Activated gamma-delta T cell treated with anti-CD3 and anti-CD28 coated beads, Interleukin-2, amount 50 U/mL, for 16 hours (primary cell): ENCODE measurements at regions not wholly inside any gene's neighbourhood (a gene's known extent, or its start where the extent isn't known, plus 50 kb on each side); places are given as distances from the start of the nearest gene placed in this dataset.

ENCODE experiments used
- DNase-seq: peaks from one replicate; pipeline ENCODE4 v3.0.0-alpha.2; 2020; ENCODE audit warnings: low read depth

DNA sequence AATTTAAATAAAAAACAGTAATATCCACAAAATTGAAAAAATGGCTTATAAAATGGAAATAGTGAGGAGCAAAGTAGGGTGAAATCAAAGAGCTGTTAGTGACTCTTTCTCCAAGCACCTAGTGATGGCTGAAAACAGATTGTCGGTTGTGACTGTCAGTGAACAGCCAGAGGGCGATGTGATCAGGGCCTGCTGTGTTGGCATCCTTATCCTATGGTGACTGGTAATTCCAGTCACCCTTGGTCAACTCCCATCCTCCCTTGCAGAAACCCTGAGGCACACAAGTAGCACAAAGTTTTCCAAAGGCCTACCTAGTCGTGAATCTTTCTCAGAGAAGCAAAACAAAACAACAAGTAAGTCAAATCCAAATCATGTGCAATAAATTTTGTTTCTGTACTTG lies 599.8 kb upstream of the CXADR start:
- no peak for DNase-seq

- no peak for DNase-seq
Observed at GRCh38 chr21:16928439-16928838, 584.4 kb upstream of the CXADR start.

DNA sequence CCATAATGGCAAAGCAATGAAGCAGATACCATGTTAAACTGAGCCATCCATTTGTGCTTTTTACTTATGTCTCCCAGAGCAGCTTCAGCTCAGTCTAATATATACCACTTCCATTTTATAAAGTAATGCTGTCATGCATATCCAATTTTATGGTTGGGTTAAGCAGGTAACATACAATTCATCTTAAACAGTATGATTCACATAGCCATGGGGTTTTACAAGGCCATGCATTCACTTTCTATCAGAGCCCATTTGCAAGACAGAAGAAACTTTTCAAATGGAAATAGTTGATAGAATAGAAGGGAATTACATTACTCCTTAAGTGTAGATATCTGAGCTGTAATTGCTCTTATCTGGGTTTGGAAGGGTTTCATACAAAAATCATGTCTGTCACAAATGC lies 580.5 kb upstream of the CXADR start:
- no peak for DNase-seq

GRCh38 chr21:16942703-16943102 lies 570.1 kb upstream of the CXADR start:
- DNase-seq: no peak

DNA sequence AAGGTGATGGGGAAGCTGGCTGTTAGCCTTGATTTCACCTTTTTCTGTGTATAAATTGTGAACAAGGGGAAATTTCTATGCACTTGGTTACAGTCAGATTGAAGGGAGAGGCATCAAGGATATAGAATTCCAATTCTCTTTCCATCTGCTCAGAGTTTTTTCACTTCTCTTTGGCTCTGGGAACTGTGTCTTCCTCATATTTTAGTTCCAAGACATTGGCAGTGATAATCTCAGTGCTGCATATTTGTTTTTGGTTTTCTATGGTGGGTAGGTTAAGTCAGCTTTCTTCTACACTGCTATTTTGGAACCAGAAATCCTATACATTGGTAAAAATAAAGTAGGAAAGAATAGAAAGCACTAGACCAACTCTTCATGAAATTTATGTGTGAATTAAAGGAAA lies 569.6 kb upstream of the CXADR start:
- DNase-seq: no peak

DNA sequence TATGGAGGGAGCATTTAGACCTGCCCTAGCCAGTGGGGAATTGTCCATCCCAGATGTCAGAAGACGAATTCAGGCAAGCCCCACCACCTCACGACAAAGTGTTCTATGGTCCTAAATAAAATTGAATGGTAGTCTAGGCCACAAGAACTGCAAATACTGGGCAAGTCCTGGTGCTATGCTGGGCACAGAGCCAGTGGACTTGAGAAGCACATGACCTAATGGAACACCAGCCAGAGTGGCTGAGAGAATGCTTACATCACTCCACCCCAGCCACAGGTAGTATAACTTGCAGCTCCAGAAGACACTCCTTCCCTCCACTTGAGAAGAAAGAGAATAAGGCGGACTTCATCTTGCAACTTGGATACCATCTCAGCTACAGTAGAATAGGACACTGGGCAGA lies 567.3 kb upstream of the CXADR start:
- DNase-seq: no peak

DNA sequence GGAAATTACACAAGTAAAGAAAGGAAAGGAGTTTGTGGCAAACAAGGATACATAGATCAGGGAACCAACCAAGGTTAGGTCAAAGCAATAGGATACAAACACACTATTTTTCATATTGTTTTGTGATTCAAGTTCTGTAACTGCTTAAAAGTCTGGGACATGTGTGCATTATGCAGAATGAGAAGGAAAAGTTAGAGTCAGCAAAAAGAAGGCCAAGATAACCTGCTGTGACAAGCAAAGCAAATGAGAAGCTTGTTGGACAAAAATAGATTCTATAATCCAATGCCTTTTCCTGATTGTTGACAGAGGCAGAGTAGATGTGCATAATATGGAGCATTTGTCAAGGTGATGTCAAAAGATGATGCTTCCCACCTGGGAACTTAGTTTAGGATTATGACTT lies 556.0 kb upstream of the CXADR start:
- DNase-seq: no peak

- DNase-seq: no peak
Observed at GRCh38 chr21:16965424-16965823, 547.4 kb upstream of the CXADR start.

- DNase-seq: no peak
Observed at GRCh38 chr21:16968436-16968835, 544.4 kb upstream of the CXADR start.

DNA sequence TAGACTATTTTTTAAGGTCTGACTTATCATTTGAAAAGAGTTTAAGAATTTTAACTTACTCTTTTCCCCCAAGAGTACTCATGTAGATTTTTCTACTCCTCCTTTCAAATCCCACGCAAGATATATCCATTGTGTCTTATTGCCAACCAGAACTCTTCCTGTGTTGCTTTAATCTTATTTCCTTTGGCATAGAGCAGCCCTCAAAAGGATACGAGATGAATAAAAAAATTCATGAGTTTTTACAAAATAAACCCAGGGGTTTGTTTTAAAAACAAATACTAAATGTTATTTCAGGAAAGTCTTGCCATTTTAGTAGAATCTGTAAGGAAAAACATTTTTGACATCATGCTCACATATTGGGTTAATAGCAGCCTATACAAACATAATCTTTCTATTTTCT lies 543.2 kb upstream of the CXADR start:
- no peak for DNase-seq

GRCh38 chr21:16974060-16974459 lies 538.8 kb upstream of the CXADR start:
- no peak for DNase-seq

GRCh38 chr21:16976193-16976592 lies 536.6 kb upstream of the CXADR start:
- no peak for DNase-seq

DNA sequence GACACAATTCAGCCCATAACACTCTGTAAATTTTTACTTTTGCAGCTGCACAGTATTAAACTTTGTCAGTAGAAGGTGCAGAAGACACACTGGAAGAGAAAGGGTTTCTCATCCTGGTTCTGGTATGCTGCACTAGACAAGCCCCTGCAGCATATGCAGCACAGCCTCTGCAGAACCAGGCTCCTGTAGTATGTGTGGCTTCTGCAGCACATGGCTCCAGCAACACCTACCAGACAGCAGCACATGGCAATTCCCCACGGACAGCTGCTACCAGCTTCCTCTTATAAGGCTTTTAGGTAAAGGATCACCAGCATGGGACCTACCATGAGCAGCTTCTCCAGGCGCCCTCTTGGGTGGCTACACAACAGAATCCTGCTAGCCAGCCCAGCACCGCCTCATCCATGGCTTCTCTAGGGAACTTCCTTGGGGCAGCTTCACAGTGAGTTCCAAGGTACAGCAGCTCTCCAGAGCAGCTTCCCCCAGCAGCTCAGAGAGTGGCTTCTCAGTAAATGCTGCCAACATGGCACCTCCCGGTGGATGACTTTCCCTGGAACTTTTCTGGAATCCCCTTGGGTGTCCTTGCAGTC lies 534.4 kb upstream of the CXADR start:
- no peak for DNase-seq

GRCh38 chr21:16979574-16979973 lies 533.3 kb upstream of the CXADR start:
- no peak for DNase-seq

DNA sequence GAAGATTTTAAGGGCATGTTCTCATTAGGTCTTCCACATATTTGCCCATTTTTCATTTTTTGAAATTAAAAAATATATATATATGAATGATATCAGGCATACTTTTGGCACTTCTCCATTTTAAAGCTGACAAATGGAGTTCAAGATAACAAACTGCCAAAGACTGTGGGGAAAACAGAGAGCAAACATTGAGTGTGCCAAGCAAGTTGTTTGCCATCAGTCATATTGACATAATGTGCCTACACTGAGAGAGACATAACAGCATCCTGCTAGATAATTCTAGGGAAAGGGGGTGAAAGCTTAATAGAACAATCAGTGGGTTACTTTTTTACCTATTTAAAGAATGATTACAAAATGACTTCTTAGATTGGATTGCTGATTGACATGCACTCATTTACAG lies 529.4 kb upstream of the CXADR start:
- DNase-seq: no peak

- DNase-seq: no peak
Observed at GRCh38 chr21:16992448-16992847, 520.4 kb upstream of the CXADR start.

- DNase-seq: no peak
Observed at GRCh38 chr21:16993416-16994038, 519.3 kb upstream of the CXADR start.

GRCh38 chr21:17002594-17003257 lies 510.1 kb upstream of the CXADR start:
- no peak for DNase-seq

GRCh38 chr21:17003258-17003615 lies 509.6 kb upstream of the CXADR start:
- no peak for DNase-seq

- DNase-seq: no peak
Observed at GRCh38 chr21:17003763-17004373, 509.0 kb upstream of the CXADR start.

DNA sequence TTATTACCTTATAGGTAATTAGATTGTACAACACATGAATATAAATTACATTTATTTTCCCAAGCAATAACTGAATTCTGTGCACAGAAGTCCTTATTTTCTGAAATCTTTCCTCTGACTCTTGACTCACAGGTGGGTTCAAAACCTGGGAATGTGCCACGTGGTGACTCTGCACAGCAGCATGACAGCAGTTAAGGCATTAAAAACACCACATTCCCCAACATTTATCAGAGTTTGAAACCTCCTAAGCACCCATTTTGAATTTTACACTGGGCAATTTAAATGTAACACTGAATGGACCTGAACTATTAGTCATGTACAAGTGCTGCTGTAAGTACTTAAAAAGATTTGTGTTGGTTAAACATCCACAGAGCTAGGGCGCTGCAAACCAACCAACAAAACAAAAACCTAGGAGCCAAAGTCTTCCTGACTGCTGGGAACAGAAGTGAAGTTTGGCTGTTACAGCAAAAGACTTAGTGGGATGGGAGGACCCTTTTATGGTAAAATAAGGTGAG lies 480.6 kb upstream of the CXADR start:
- no peak for DNase-seq

DNA sequence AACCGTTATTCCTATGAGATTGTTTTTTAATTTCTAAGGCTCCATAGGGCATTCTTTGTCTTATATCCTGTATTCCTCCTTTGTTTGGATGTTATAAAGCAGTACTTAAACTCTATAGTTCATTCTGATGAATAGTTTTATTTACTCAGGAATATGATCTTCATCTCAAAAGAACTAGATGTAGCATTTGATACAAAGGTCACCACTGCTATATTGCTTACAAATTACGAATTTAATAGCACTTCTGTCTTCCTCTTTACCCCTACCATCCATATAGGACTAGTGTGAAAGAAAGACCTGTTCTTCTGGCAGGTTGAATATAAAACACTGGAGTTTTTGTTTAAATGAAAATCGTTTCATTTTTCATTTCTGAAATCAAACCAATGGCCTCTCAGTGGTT lies 468.1 kb upstream of the CXADR start:
- DNase-seq: no peak

DNA sequence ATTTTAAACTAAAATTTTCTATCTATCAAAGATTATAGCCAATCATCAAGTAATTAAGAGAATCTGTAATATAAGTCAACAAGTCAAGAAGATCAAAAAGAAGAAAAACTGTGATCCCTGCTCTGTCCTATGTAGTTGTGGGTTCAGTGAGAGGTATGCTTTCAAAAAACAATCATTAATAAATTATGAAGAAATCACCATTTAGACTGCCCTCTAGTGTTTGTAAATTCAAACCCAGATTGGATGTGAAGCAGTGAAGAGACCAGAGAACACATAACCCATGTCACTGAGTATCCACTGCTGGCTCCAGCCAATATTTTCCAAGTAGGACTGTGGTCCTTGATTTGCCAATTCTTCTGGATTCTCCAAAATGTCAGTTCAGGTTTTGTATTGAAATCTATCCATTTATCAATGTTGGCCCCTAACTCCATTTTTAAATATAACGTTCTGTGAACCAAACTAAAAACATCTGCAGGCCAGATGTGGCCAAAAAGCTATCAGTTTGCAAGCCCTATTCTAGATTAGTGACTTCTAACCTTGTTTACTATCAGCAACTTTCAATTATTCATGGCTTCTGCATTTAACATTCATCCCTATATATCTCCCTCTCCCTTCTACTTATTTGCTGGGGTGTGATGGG lies 467.5 kb upstream of the CXADR start:
- no peak for DNase-seq
